Kidney epithelial cell (primary cell): ENCODE measurements at regions not wholly inside any gene's neighbourhood (a gene's known extent, or its start where the extent isn't known, plus 50 kb on each side); places are given as distances from the start of the nearest gene placed in this dataset.
"Not testable (repeated sequence)": the region's sequence is repeated elsewhere in the genome, so short reads cannot be mapped to it uniquely, and the experiment has no call there.

Source experiments
- DNase-seq: peaks from one replicate; pipeline ENCODE4 v3.0.0-alpha.2; 2010; ENCODE audit warnings: low read depth
- H3K27me3 ChIP-seq: 2 replicates; pipeline ENCODE4 v1.6.0; 2011; ENCODE audit warnings: low read length; ENCODE audit not compliant: control insufficient read depth, insufficient read depth
- H3K36me3 ChIP-seq: 2 replicates; pipeline ENCODE4 v1.5.1; 2011; ENCODE audit warnings: low read length; ENCODE audit not compliant: control insufficient read depth, insufficient read depth
- H3K4me3 ChIP-seq: 2 replicates; pipeline ENCODE4 v1.5.1; 2011; ENCODE audit warnings: low read depth, mild to moderate bottlenecking, control low read depth, low read length
- TF ChIP-seq, protein P1 (sequence below): IDR thresholded peaks from 2 replicates; pipeline ENCODE4 v1.5.1; 2011; ENCODE audit warnings: mild to moderate bottlenecking, moderate library complexity, low read length, control low read depth, inconsistent platforms; ENCODE audit not compliant: insufficient read depth, poor library complexity, severe bottlenecking

DNA sequence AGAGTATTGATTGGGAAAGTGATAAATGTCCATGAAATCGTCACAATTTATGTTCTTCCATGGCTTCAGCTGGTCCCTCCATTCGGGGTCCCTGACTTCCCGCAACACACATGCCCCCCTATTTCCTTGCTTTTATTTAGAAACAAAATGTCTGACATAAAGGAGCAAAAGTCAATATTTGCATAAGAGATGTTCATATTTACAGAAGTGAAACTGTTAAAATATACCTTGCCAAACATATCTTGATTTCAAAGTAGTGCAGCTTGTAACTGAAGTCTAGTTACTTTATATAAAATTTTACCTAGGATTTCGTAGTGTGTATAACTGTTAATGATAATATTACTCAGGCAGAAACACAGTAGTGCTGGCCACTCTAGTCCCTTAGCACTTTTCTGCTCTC is 548.9 kb upstream of the ADGRB3 start:
- H3K4me3 ChIP-seq = no peak overlapping the region
- H3K27me3 ChIP-seq = no peaks in the 10 kb centered on the region
- TF ChIP-seq, protein P1, sequence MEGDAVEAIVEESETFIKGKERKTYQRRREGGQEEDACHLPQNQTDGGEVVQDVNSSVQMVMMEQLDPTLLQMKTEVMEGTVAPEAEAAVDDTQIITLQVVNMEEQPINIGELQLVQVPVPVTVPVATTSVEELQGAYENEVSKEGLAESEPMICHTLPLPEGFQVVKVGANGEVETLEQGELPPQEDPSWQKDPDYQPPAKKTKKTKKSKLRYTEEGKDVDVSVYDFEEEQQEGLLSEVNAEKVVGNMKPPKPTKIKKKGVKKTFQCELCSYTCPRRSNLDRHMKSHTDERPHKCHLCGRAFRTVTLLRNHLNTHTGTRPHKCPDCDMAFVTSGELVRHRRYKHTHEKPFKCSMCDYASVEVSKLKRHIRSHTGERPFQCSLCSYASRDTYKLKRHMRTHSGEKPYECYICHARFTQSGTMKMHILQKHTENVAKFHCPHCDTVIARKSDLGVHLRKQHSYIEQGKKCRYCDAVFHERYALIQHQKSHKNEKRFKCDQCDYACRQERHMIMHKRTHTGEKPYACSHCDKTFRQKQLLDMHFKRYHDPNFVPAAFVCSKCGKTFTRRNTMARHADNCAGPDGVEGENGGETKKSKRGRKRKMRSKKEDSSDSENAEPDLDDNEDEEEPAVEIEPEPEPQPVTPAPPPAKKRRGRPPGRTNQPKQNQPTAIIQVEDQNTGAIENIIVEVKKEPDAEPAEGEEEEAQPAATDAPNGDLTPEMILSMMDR = no peak
- H3K36me3 ChIP-seq = no peaks in the 10 kb centered on the region
- DNase-seq = no peak

DNA sequence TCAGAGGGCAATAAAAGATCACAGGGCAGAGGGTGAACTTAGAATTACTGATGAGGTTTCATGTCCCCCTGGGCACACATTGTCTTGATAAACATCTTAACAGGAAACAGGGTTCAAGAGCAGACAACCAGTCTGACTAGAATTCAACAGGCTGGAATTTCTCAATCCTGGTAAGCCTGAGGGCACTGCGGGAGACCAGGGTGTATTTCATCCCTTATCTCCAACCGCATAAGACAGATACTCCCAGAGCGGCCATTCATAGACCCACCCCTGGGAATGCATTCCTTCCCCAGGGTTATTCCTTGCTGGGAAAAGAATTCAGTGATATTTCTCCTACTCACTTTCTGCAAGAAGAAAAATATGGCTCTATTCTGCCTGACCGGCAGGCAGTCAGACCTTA is 549.5 kb upstream of the ADGRB3 start:
- H3K36me3 ChIP-seq, DNase-seq, H3K27me3 ChIP-seq, H3K4me3 ChIP-seq: not testable (repeated sequence)

DNA sequence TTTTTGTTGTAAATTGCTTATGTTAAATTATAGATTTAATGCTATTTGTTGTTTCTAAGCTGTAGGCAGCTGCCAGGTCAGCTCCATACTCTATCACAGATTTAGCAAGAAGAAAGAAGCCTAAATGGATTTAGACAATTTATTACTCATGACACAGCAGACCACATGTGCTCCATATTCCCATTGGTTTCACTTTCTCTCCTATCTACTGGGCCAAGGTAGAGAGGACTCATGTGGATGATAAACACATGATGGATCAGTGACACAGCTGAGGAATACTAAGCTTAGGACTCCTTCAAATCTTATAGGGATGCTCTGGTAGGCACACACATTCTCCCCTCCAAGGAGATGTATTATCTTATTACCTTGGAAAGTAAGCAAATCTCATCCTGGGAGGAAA is 553.0 kb upstream of the ADGRB3 start:
- Histone ChIP-seq H3K27me3 (no peaks in the 10 kb centered on the region), H3K4me3 (no peak overlapping the region), H3K36me3 (no peaks in the 10 kb centered on the region)
- TF ChIP-seq, protein P1 = no peak
- no peak for DNase-seq

DNA sequence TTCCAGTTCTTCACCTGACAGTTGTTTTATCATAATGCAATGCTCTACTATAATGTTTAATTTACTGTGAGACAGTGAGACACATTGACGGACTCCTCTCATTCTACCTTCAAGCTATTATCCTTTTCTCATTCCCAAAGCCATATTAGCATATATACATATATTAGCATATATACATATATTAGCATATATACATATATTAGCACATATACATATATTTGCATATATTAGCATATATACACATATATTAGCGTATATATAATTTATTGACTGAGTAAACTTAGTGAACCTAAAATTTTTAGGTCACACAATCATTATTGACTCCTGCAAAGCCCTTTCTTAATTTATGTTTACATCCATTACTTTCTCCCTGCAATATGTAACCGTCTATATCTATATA is 555.0 kb upstream of the ADGRB3 start:
- H3K36me3 ChIP-seq = no peaks in the 10 kb centered on the region
- no peak for DNase-seq

DNA sequence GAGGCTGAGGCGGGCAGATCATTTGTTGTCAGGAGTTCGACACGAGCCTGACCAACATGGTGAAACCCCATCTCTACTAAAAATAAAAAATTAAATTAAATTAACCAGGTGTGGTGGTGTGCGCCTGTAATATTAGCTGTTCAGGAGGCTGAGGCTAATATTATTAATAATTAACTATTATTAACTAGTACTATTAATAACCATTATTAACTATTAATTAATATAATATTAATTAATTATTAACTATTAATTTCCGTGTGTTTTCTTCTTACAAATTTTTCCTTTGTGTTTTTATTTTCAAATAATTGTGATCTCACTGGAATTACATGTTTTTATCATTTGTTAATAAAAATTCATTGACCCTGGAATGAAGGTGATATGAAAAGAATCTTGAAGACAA is 557.4 kb upstream of the ADGRB3 start:
- TF ChIP-seq, protein P1 = no peak
- DNase-seq = no peak
- H3K4me3 ChIP-seq = no peak overlapping the region
- no peaks in the 10 kb centered on the region for H3K36me3 ChIP-seq
- H3K27me3 ChIP-seq = no peaks in the 10 kb centered on the region

More for the DNA sequence above, 555.0 kb upstream of the ADGRB3 start:
- no peaks in the 10 kb centered on the region for H3K27me3 ChIP-seq
- no peak overlapping the region for H3K4me3 ChIP-seq
- TF ChIP-seq, protein P1 = no peak

DNA sequence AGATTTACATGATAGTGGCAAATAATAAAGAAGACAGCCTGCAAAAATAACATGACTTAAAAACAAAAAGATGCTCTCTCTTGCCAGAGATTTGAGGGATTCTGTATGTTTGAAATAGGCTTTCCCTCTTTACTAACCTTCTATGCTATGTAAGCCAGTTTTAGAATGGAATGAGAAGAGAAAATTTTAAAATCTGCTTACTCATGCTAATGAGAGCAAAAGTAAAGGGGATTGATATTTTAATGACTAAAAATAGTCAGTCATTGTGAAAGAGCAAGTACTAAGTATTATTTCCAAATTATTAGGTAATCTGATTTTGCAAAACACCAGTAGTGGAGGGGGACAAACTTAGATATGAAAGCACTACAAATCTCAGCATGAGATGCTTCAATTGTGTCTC is 563.3 kb upstream of the ADGRB3 start:
- H3K27me3 ChIP-seq = no peaks in the 10 kb centered on the region
- TF ChIP-seq, protein P1 = no peak
- no peaks in the 10 kb centered on the region for H3K36me3 ChIP-seq
- DNase-seq = no peak
- H3K4me3 ChIP-seq = no peak overlapping the region
